Posterior cingulate gyrus (tissue), 11 donors: ENCODE measurements at regions not wholly inside any gene's neighbourhood (a gene's known extent, or its start where the extent isn't known, plus 50 kb on each side); places are given as distances from the start of the nearest gene placed in this dataset.
A peak's percentile ranks its signal among the peaks of the same experiment; 100 is the strongest.

Experiments used
- DNase-seq, 10 donors: peaks; one replicate each; pipeline versions ENCODE4 v3.0.0 to v3.0.0-alpha.2; 2020 to 2021; ENCODE audit warnings: mixed read lengths in 3 of 10
- intact Hi-C: fragments of 100-400 bp; cut with DNase I; formaldehyde crosslinking; loops from one replicate; pipeline ENCODE4 v1.15.1; 2023

- peak in 1 of 10 donors; percentile 69 for DNase-seq
- intact Hi-C loops = no loop called here
These were observed 419.9 kb downstream of the PTPRU start for GRCh38 chr1:29655945-29656850.

DNA sequence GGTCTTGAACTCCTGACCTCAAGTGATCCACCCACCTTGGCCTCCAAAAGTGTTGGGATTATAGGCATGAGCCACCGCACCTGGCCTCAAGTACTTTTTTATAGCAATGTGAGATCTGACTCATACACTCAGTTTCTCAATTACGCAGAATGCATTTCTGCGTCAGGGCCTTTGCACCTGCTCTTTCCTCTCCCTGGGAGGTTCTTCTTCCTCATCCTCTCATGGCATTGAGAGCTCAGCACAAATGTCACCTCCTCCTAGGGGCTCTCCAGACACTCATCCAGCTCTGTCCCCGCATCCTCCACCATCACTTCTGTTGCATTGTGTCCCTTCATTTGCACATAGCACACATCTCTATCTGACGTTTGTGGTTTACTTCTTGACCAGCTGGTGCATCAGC, 418.8 kb downstream of the PTPRU start:
- no peak for DNase-seq
- intact Hi-C loops = no loop called here

DNA sequence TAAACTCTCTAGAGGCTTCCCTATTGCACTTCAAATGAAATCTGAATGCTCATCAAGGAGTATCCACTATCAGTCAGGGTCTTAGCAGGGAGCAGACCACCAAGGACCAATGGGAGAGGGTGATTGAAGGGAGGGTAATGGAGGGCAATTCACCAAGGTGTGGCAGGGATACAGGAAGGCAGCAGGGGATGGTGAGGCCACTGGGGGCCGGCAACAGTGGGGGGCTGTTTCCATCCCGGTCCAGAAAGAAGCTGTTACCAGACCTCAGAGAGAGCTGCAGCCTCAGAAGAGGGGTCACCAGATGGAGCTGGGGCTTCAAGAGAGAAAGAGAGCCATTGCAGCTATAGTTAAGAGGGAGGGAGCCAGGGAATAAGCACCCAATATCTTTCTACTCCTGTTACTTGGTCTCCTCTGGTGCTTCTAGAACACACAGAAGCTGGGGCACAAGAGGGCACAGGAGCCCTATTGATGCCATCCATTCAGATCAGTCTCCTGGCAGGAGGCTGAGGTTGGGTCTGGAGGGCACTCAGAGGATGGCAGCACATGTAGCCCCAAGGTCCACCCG, 417.6 kb downstream of the PTPRU start:
- intact Hi-C loops = no loop called here
- no peak for DNase-seq

DNA sequence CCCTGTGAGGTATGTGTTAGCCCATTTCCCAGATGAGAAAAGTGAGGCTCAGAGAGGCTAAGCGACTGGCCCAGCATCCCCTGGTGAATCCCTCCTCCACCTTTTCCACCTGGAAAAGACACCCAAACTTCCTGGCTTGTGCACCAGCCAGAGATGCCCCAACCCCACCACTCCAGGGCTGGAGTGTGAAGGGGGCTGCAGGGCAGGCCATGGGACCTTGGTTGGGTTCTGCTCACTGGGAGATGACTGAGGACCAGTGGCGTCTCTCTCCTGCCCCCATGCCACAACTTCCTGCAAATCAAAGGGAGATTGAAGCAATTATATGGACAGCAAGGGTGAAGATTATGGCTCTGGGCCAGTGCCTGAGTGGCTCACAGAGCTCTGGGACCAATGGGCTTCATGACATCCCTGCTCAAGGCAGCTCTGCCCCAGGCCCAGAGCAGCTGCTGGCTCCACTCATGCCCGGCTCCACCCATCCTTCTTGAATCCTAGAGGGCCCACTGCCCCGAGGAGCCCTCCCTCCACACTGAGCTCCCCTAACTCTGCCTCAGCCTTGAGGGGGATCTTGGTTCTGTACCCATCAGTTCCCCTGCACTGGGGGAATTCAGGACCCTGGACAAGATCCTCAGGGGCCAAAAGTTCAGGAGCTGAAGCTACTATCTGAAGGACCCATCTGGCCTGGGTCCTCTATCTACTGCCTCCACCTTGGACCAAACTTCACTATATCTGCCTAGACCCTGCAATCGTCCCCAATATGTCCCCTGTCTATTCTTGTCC, 416.9 kb downstream of the PTPRU start:
- DNase-seq = no peak
- intact Hi-C loops = no loop called here

GRCh38 chr1:29651684-29652665, 415.7 kb downstream of the PTPRU start:
- intact Hi-C loops = no loop called here

GRCh38 chr1:29651246-29651645, 414.9 kb downstream of the PTPRU start:
- DNase-seq = peak in 1 of 10 donors; percentile 26
- intact Hi-C loops = no loop called here

More at GRCh38 chr1:29651684-29652665, 415.7 kb downstream of the PTPRU start:
- DNase-seq = peak in 1 of 10 donors; percentile 55

GRCh38 chr1:29650476-29650875, 414.2 kb downstream of the PTPRU start:
- intact Hi-C loops = no loop called here
- peak in 1 of 10 donors; percentile 30 for DNase-seq

DNA sequence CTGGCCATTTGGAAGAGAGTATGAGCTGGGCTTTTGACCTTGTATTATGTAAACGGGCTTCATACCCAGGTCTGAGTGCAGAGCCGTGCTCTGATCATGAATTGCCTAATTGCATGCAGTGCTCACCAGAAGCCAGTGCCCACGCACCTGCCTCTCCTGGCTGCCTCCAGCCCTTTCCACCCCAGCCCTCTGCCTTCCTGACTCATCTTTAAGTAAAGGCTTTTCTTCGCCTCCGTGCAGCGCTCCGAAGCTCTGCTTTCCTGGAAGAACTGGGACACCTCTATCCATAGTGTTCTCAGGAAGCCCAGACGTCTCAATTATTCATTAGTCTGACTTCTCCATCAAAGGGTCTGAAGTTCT, 413.7 kb downstream of the PTPRU start:
- peak in 7 of 10 donors; percentile 22 to 93 (median 50) for DNase-seq
- intact Hi-C loops = no loop called here

DNA sequence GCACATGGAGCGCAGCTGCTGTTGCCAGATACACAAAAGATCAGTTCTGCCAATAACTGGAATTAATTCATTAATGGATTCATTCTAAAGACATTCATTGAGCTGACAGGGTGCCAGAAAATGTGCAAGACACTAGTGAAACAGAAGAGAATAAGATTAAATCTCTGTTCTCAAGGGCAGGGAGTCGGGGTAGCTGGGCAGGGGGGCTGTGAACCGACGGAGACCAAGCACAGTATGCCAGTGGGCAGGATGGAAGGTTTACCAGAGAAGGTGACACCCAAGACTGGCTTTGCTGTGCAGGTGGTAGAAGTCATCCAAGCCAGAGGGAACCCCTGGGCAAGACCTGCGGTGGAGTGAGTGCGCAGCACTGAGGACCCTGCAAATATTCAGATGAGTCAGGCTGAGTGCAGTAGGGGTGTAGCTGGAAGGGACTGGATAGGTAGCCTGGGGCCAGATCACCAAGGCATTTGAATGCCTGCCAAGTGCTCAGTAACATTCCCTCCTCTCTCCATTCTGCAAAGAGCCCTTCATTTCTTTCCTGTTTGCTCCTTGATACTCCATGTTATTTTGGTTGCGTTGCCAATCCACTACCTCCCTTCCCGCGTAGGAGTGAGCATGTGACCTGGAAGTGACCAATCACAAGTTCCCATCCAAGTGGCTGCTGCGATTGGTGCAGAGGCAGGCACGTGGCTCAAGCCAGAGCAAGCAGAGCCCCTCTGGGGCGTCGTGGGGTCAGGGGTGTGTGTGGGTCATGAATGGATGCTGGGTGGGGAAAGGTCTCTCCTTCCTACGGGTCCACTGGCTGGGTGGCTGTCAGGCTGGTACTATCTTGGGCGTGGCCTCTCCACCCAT, 413.1 kb downstream of the PTPRU start:
- intact Hi-C loops = no loop called here
- peak in 1 of 10 donors; percentile 68 for DNase-seq

DNA sequence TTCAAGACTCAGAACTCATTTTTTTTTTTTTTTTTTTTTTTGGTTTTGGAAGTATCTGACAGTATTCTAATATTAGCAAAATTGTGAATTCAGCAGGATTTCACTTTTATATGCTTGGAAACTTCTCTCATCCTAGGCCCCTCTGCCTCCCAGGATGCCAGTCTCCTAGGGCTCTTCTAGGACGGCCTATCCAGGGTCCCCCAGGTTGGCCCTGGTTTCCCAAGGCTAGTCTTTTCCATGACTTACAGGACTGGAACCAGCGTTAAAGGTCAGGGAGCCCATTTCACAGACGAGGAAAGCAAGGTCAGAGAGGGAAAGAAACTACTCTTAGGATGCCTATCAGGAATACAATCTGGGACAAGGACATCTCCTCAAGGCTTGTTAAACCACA, 412.5 kb downstream of the PTPRU start:
- no peak for DNase-seq

GRCh38 chr1:29648026-29648425, 411.7 kb downstream of the PTPRU start:
- intact Hi-C loops = no loop called here

More for the DNA sequence above, 412.5 kb downstream of the PTPRU start:
- intact Hi-C loops = no loop called here

GRCh38 chr1:29647581-29647980, 411.3 kb downstream of the PTPRU start:
- no peak for DNase-seq
- intact Hi-C loops = no loop called here

More at GRCh38 chr1:29648026-29648425, 411.7 kb downstream of the PTPRU start:
- no peak for DNase-seq

- intact Hi-C loops = no loop called here
- peak in 1 of 10 donors; percentile 60 for DNase-seq
These were observed 409.9 kb downstream of the PTPRU start for GRCh38 chr1:29646161-29646775.

GRCh38 chr1:29645586-29645985, 409.3 kb downstream of the PTPRU start:
- intact Hi-C loops = no loop called here
- DNase-seq = peak in 1 of 10 donors; percentile 45

DNA sequence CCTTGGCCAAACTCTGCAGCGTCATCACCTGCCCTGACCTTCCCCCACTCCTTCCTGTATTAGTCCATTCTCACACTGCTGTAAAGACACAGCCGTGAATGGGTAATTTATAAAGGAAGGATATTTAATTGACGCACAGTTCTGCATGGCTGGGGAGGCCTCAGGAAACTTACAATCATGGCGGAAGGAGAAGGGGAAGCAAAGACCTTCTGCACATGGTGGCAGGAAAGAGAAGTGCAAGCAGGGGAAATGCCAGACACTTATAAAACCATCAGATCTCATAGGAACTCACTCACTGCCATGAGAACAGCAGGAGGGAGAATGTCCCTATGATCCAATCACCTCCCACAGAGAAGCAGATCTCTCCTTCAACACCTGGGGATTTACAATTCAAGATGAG, 408.5 kb downstream of the PTPRU start:
- DNase-seq = no peak

GRCh38 chr1:29643838-29644440, 407.6 kb downstream of the PTPRU start:
- no peak for DNase-seq
- intact Hi-C loops = no loop called here

More for the DNA sequence above, 408.5 kb downstream of the PTPRU start:
- intact Hi-C loops = no loop called here

DNA sequence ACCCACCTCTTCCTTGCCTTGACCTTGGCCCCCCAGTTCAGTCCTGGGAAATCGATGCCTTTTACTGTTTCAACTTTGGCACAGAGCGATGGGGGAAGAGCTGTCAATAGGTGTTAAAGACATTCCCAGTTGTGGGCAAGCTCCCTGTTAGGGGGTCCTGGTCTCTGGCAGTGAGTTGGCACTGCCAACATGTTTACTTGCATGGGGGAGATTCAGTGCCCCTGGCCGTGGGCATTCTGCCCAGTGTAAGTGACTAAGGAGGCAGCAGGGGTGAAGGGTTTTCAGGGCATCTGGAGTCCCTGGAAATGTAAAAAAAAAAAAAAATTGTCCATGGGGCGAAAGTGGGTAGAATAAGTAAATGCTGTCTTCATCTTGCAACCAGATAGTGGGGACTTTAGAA, 407.0 kb downstream of the PTPRU start:
- intact Hi-C loops = no loop called here
- DNase-seq = no peak

GRCh38 chr1:29642519-29642918, 406.2 kb downstream of the PTPRU start:
- no peak for DNase-seq
- intact Hi-C loops = no loop called here
